Fibroblast of mammary gland (primary cell): ENCODE measurements at regions not wholly inside any gene's neighbourhood (a gene's known extent, or its start where the extent isn't known, plus 50 kb on each side); places are given as distances from the start of the nearest gene placed in this dataset.

Source experiments
- DNase-seq: peaks from one replicate; pipeline ENCODE4 v3.0.0-alpha.2; 2010; ENCODE audit warnings: low read depth
- H3K4me3 ChIP-seq: 2 replicates; pipeline ENCODE4 v1.5.1; 2011; ENCODE audit warnings: low read depth, mild to moderate bottlenecking, low read length, moderate library complexity; ENCODE audit not compliant: control insufficient read depth
- CTCF ChIP-seq: conservative IDR thresholded peaks from 2 replicates; pipeline ENCODE4 v1.5.1; 2011; ENCODE audit warnings: low read depth, low read length, inconsistent platforms; ENCODE audit not compliant: control insufficient read depth, insufficient read depth

GRCh38 chr6:139784222-139784769 lies 409.8 kb upstream of the CITED2 start:
- peak; percentile 10 for DNase-seq
- no peak overlapping the region for H3K4me3 ChIP-seq
- no peak for TF ChIP-seq CTCF

- H3K4me3 ChIP-seq: no peak overlapping the region
- DNase-seq: no peak
- no peak for TF ChIP-seq CTCF
Measured at GRCh38 chr6:139779988-139780774, 405.7 kb upstream of the CITED2 start.

- TF ChIP-seq CTCF: no peak
- peak; percentile 35 for DNase-seq
- no peak overlapping the region for H3K4me3 ChIP-seq
Measured at GRCh38 chr6:139778688-139779087, 404.2 kb upstream of the CITED2 start.

- TF ChIP-seq CTCF: no peak
- DNase-seq: no peak
- H3K4me3 ChIP-seq: no peak overlapping the region
Measured at GRCh38 chr6:139778106-139778505, 403.7 kb upstream of the CITED2 start.

- DNase-seq: no peak
- no peak for TF ChIP-seq CTCF
- H3K4me3 ChIP-seq: no peak overlapping the region
Measured at GRCh38 chr6:139777202-139777970, 402.9 kb upstream of the CITED2 start.

GRCh38 chr6:139776041-139776440 lies 401.6 kb upstream of the CITED2 start:
- no peak for TF ChIP-seq CTCF
- H3K4me3 ChIP-seq: no peak overlapping the region
- DNase-seq: no peak
